Posterior vena cava (tissue), 2 donors: ENCODE measurements at regions not wholly inside any gene's neighbourhood (a gene's known extent, or its start where the extent isn't known, plus 50 kb on each side); places are given as distances from the start of the nearest gene placed in this dataset.
A peak's percentile ranks its signal among the peaks of the same experiment; 100 is the strongest.
"Not testable (repeated sequence)": the region's sequence is repeated elsewhere in the genome, so short reads cannot be mapped to it uniquely, and the experiment has no call there.

Experiments used
- DNase-seq: peaks from one replicate; pipeline ENCODE4 v3.0.0-alpha.2; 2020; ENCODE audit warnings: low spot score
- intact Hi-C, 2 donors: fragments of 100-400 bp; cut with DNase I; formaldehyde crosslinking; loops; one replicate each; pipeline versions ENCODE4 v1.14.1 to v1.14.2; 2022 to 2023
- donor health status: DM: yes; HTN: yes; CAD: no.
- donor health status: DM: yes; HTN: yes; CAD: no.

- DNase-seq, result no peak
- intact Hi-C loops, result no loop called here
These were observed 101.2 kb upstream of the SEC11C start for GRCh38 chr18:59038295-59039039.

DNA sequence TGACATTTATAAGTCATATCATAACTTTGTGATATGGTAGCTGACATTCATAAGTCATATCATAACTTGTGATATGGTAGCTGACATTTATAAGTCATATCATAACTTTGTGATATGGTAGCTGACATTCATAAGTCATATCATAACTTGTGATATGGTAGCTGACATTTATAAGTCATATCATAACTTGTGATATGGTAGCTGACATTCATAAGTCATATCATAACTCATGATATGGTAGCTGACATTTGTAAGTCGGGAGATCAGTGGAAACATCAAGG, 100.7 kb upstream of the SEC11C start:
- DNase-seq, intact Hi-C loops: not testable (repeated sequence)

DNA sequence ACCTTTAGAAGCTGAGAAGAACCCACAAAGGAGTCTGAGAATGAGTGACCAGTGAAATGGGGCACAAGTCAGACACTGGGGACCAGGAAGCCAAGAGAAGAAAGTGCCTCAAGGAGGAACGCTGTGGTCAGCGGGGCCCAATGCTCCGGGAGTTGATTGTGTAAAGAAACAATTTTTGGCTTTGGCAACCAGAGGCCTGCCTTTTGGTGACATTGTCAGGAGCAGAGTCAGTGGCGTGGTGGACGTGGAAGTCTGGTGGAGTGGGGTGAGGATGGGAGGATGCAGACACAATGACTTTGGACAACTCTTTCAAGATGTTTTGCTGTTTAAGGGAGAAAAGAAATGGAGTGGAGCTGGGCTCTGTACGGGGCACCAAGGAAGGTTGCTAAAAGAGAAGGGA, 100.2 kb upstream of the SEC11C start:
- no peak for DNase-seq

DNA sequence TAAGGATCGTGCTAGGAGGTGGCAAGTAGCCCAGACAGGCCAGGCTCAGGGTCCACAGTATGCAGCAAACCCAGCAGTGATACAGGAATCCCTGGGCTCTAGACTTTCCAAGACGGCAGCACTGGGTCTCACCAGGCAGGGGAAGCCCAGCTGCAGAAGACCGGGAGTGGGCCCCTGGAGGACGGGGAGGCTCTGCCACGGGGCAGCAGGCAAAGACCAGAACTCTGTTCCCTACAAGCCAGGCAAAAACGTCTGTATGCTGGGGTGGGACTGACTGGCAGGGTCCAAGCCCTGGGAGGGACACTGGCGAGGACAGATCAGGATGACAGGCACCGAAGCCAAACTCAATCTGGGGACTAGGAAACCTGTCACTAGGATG, 98.9 kb upstream of the SEC11C start:
- intact Hi-C loops, result loop anchor here (5.0 to 10.0 kb wide), 2 partner anchors 33 to 46 kb away; no protein-coding TSS in a partner anchor
- no peak for DNase-seq

More for the DNA sequence above, 100.2 kb upstream of the SEC11C start:
- intact Hi-C loops, result no loop called here

GRCh38 chr18:59041296-59041695, 98.4 kb upstream of the SEC11C start:
- DNase-seq, result no peak
- intact Hi-C loops, result loop anchor here (5.0 to 10.0 kb wide), 2 partner anchors 34 to 46 kb away; no protein-coding TSS in a partner anchor

DNA sequence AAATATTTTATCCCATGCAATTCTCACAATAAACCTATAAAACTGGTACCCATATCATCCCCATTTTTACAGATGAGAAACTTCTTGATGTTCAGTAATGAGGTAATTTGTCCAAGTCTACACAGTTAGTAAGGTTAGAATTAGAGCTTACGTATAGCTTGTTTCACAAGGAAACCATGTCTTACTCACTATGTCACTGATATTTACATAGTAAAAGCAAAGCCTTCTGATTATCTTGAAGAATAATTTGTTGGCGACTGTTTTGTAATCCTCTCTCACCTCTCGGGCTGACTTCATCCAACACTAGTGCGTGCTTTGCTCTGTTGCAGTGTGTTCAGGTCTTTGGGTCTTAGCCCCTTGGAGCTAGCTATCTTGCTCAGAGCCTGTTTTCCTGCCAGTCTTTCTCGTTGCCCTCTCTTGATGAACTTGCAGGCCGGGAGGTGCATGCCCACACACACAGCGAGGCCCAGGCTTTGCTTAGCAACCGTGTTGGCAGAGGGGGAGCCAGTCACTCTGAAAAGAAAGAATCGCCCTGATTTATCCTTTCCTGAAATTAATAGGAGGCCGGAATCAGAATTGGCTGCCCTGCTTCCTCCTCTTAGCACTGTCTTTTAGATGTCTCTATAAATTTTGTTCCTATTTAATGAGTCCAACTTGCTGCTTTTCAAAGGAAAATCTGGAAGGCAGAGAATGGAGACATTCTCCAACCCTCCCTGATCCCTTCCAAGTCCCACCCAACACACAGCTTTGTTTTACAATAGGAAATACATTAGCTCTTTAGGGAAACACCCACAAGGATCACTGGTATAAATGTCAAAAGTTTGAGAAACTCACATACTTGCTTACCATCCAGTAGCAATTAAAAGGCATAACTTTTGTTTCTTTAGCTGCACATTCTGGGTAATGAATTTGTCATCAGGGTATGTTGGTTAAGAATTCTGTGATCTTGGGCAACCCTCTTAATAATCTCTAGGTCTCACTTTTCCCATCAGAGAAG, 97.6 kb upstream of the SEC11C start:
- intact Hi-C loops, result loop anchor here (5.0 to 10.0 kb wide), 2 partner anchors 35 to 47 kb away; no protein-coding TSS in a partner anchor
- no peak for DNase-seq

- no peak for DNase-seq
- intact Hi-C loops, result loop anchor here (5.0 to 10.0 kb wide), 2 partner anchors 38 to 50 kb away; no protein-coding TSS in a partner anchor
These were observed 94.8 kb upstream of the SEC11C start for GRCh38 chr18:59044855-59045254.

DNA sequence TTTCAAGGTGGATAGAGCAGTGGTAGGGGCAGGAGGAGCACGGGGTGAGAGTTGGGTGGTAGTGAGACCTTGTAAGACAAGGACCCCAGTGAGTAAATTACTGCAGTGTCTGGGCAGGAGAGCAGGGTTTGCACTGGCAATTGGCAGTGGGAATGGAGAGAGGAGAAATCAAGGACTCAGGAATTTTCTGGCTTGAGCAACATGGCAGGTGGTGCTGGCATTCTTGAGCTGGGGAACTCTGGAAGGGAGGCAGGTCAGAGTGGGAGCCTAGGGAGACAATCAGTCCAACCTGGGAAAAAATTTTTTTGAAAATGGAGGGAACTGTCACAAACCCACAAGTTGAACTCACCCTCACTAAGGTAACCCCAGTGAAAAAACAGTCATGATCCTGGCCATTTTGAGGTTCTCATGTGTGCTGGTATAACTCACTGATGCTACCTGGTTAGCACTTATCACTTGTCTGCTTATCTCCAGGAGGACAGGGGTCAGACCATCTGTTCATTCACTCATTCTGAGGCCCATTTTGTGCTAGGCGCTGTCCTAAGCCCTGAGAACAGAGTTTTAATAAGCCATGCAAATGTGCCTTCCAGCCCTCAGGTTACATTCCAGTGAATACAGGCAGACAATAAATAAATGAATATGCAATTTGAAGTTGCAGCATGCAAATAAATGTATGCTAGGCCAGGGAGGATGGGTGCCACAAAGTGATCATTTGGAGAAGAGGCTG, 92.2 kb upstream of the SEC11C start:
- intact Hi-C loops, result loop anchor here in 1 of 2 donors (10.0 kb wide), 1 partner anchor 53 kb away; no protein-coding TSS in a partner anchor

DNA sequence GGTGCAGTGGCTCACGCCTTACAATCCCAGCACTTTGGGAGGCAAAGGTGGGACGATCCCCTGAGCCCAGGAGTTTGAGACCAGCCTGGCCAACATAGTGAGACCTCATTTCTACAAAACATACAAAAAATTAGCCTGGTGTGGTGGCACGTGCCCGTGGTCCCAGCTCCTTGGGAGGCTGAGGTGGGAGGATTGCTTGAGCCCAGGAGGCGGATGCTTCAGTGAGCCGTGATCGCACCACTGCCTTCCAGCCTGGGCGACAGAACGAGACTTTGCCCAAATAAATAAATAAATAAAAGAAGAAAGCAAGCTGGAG, 91.7 kb upstream of the SEC11C start:
- intact Hi-C loops, result loop anchor here in 1 of 2 donors (10.0 kb wide), 1 partner anchor 53 kb away; no protein-coding TSS in a partner anchor
- DNase-seq, result no peak

More for the DNA sequence above, 92.2 kb upstream of the SEC11C start:
- no peak for DNase-seq

DNA sequence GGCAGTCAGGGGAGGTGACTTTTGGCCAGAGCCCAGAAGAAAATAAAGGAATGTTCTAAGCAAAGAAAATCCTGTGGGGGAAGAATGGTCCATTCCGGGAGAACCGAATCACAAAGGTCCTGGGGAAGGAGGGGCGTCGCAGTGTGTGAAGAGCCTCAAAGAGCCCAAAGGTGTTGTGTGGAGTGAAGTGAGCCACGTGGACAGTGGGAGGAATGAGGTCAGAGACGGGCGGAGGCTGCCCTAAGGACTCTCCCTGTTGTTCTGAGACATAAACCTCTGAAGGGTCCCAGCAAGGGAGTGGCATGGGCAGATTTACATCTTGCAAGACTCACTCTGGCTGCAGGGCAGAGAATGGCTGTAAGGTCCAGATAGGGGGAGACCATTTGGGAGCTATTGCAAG, 91.3 kb upstream of the SEC11C start:
- no peak for DNase-seq
- intact Hi-C loops, result loop anchor here in 1 of 2 donors (10.0 kb wide), 1 partner anchor 54 kb away; no protein-coding TSS in a partner anchor

DNA sequence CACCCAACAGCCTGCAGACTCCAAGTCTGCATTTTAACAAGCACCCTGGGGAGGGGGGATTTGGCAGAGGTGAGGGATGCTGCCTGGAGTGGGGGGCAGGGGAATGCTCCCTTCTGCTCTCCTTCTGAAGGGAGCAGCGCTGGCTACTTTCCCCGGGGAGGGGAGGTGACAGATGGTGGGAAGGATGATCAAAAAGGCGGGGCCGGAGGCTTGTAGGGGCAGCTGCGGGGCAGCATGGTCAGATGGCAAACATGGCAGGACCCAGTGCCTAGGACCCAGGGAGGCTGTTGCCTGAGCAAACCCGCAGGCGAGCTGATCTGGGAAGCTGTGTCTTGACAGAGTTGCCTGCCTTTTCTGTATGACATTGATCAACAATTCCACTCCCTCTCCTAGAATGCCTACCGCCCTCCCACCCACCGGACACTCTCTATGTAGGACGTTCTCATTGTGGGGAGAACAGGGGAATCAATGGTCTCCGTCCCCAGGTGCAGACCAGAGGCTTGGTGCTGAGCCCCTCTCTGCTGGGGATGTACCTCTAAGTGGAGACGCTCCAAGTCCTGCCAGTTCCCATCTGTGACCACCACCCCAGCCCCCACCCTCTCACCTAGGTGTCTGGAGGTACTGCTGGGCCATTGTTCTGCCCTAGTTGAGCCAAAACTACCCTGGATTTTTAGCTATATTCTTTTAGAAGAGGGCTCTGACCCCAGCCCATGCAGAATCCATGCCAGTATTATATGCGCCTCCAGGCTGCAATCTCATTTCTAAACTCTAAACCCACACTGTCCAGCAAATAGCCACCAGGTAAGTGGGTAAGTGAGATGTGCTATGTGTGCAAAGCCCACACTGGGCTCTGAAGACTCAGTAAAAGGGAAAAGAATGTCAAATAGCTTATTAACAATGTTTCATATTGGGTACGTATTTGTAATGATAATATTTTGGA, 89.7 kb upstream of the SEC11C start:
- DNase-seq, result no peak
- intact Hi-C loops, result loop anchor here in 1 of 2 donors (10.0 kb wide), 1 partner anchor 55 kb away; no protein-coding TSS in a partner anchor

- DNase-seq, result no peak
- intact Hi-C loops, result no loop called here
These were observed 89.0 kb upstream of the SEC11C start for GRCh38 chr18:59050661-59051057.

DNA sequence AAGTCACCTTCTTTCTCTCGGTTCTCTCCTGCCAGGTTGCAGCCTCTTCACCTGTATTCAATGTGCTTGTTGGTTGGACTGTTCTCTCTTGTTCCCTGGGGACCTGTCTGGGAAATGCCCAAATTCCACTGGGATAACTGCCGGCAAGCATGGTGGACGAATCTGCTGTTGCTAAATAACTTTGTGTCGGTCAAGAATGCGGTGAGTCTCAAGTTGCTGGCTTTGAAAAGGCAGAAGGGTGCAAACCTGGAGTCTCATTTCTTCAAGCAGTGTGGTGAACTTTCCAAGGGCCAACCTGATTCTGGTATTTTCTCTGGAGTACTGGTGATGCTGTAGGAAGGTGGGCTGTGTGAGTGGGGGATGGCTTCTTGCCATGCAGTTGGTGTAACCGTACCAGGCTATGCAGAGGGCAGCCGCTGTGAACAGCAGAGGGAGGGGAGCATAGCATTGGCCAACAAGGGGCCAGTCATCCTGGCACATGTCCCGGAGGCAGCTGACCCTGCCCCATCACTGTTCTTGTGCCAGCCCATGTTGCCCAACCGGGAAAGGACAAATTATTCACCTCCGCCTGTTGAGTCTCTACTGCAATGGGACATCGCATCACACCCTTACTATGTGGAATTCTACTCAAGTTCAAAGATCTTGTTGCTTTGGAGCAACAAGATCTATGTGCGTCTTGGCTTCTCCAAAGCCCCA, 88.1 kb upstream of the SEC11C start:
- intact Hi-C loops, result no loop called here
- no peak for DNase-seq

DNA sequence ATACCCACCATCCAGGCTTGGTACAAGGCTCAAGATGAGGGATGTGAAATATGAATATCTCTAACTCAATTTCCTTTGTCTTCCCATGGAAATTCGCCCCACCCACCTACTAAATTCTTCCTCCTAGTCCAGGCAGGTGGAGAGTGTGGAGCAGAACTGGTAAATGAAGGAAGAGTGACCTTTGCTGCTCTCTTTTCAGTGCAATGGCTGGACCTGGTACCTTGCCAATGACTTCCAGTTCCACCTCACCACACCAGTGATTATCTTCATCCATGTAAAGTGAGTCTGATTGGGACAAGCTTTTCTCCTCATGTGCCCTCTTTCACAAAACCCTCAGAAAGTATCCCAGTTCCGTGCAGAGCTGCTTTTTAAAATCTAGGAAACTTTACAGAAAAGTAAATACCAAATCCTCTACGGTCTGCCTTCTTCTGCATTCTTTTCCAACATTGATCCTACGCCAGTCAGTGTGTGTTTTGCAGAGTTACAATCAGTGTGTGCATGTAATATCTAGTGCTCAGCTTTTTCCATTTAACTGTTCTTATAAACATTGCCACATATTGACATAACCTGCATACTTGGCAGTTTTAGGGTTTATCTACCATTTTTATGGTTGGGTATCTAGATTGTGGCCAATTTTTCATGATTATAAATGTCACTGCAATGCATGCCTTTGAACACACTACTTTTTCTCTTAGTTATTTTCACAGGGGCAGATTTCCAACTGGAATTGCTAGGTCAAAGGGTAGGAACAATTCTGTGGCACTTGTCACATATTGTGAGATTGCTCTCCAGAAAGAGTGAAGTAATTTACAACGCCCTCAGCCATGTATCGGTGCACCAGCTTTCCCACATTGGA, 86.5 kb upstream of the SEC11C start:
- intact Hi-C loops, result no loop called here

DNA sequence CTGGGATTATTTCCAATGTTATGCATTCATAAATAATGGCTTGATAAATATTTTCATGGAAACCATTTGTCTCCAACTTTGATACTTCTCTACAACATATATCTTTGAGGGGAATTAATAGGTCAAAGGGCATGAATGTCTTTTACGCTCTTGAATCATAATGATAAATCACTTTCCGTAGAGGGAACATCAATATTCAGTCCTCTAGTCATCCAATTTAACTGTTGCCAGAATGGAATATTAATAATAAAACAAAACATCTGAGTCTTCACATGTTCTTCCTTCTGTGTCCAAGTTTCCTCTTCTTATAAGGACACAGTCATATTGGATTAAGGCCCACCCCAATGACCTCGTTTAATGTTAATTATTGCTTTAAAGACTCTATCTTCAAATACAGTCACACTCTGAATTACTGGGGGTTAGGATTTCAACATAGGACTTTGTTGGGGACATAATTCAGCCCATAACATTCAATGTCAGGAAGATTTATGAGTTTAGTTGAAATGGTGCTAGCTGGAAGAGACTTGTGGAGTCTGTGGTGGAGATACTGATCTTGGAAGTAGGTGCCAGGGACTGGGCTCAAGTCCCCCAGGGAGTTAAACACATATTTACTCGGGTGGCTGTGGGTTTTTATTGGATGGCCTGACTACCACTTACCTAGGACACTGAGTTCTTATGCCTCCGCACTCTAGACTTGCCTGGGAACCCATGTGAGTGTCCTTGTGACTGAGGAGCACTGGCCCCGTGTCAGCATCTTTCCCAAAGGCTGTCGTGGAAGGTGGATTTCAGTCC, 85.0 kb upstream of the SEC11C start:
- peak; percentile 85 for DNase-seq

More for the DNA sequence above, 86.5 kb upstream of the SEC11C start:
- no peak for DNase-seq

More for the DNA sequence above, 85.0 kb upstream of the SEC11C start:
- intact Hi-C loops, result no loop called here
